OCI-LY7 (cell line): ENCODE measurements at regions not wholly inside any gene's neighbourhood (a gene's known extent, or its start where the extent isn't known, plus 50 kb on each side); places are given as distances from the start of the nearest gene placed in this dataset.

Source experiments
- EZH2phosphoT487 ChIP-seq: fragments of 200-600 bp; sonication (generic); IDR thresholded peaks from 2 replicates; pipeline ENCODE4 v1.6.1; 2018; ENCODE audit warnings: low read depth, borderline replicate concordance, mild to moderate bottlenecking, mixed run types, antibody characterized with exemption, low read length, moderate library complexity, mixed read lengths
- TF ChIP-seq, protein P1 (sequence below): fragments of 200-600 bp; sonication (generic); conservative IDR thresholded peaks from 2 replicates; pipeline ENCODE4 v1.5.1; 2014; ENCODE audit warnings: mild to moderate bottlenecking, antibody characterized with exemption, low read length, moderate library complexity, mixed read lengths

GRCh38 chr13:44812818-44813217, 176.5 kb downstream of the NUFIP1 start:
- no peak for TF ChIP-seq EZH2phosphoT487
- TF ChIP-seq, protein P1, sequence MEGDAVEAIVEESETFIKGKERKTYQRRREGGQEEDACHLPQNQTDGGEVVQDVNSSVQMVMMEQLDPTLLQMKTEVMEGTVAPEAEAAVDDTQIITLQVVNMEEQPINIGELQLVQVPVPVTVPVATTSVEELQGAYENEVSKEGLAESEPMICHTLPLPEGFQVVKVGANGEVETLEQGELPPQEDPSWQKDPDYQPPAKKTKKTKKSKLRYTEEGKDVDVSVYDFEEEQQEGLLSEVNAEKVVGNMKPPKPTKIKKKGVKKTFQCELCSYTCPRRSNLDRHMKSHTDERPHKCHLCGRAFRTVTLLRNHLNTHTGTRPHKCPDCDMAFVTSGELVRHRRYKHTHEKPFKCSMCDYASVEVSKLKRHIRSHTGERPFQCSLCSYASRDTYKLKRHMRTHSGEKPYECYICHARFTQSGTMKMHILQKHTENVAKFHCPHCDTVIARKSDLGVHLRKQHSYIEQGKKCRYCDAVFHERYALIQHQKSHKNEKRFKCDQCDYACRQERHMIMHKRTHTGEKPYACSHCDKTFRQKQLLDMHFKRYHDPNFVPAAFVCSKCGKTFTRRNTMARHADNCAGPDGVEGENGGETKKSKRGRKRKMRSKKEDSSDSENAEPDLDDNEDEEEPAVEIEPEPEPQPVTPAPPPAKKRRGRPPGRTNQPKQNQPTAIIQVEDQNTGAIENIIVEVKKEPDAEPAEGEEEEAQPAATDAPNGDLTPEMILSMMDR = no peak
